SK-N-MC (cell line): ENCODE measurements at regions not wholly inside any gene's neighbourhood (a gene's known extent, or its start where the extent isn't known, plus 50 kb on each side); places are given as distances from the start of the nearest gene placed in this dataset.

Source experiments
- EZH2 ChIP-seq: fragments of 200-600 bp; sonication (generic); IDR thresholded peaks from one replicate; pipeline ENCODE4 v1.6.1; 2017; ENCODE audit warnings: antibody characterized with exemption
- POLR2AphosphoS5 ChIP-seq: IDR thresholded peaks from 2 replicates; pipeline ENCODE4 v1.6.1; 2012; ENCODE audit warnings: mild to moderate bottlenecking, low read depth, low read length, borderline replicate concordance

DNA sequence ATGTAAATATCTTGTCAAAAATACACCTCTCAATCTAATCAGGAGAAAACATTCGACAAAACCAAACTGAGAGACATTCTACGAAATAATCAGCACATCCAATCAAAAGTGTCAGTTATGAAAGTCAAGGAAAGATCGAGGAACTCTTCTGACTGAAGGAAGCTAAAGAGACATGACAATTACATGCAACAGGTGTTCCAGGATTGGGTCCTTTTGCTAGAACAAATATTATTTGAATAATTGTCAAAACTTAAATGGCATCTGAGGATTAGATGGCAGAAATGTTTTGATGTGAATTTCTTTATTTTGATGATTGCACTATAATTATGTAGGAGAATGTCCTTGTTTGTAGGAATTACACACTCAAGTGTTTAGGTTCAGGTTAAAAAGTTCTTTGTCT is 124.1 kb upstream of the HES1 start:
- no peak for TF ChIP-seq POLR2AphosphoS5
- no peak for TF ChIP-seq EZH2
